ENCODE measurements at regions not wholly inside any gene's neighbourhood (a gene's known extent, or its start where the extent isn't known, plus 50 kb on each side); places are given as distances from the start of the nearest gene placed in this dataset.

- no peak for TF ChIP-seq YY1 (IDR thresholded peaks at IDR 0.05; ENCODE audit: insufficient read depth, insufficient read length)
- TF ChIP-seq ZNF274 (IDR thresholded peaks at IDR 0.05; ENCODE audit: low read depth, low read length) = no peak
Measured at GRCh38 chr4:130808492-130808891, 1712.5 kb downstream of the C4orf33 start.
